Upper lobe of left lung (tissue), 6 donors: ENCODE measurements at regions not wholly inside any gene's neighbourhood (a gene's known extent, or its start where the extent isn't known, plus 50 kb on each side); places are given as distances from the start of the nearest gene placed in this dataset.

Source experiments
- ATAC-seq, 2 donors: fragments of 200-7000 bp; cut with Tn5 transposase; one replicate each; pipeline ENCODE4 v1.9.1; 2022; ENCODE audit warnings: mild to moderate bottlenecking in 2 of 2, moderate library complexity in 2 of 2; ENCODE audit not compliant: low FRiP score in 2 of 2
- DNase-seq, 2 donors: peaks; one replicate each; pipeline ENCODE4 v3.0.0-alpha.2; 2019 to 2020
- H3K27ac ChIP-seq, 4 donors: fragments of 200-600 bp; sonication (generic); one replicate each; pipeline ENCODE4 v1.5.1; 2016 to 2019
- H3K27me3 ChIP-seq, 4 donors: fragments of 200-600 bp; sonication (generic); one replicate each; pipeline ENCODE4 v1.5.1; 2017 to 2019
- H3K36me3 ChIP-seq, 4 donors: fragments of 200-600 bp; sonication (generic); one replicate each; pipeline ENCODE4 v1.5.1; 2016 to 2019
- H3K4me1 ChIP-seq, 4 donors: fragments of 200-600 bp; sonication (generic); one replicate each; pipeline ENCODE4 v1.5.1; 2018 to 2019
- H3K4me3 ChIP-seq, 4 donors: fragments of 200-600 bp; sonication (generic); one replicate each; pipeline ENCODE4 v1.5.1; 2017 to 2019; ENCODE audit warnings: mild to moderate bottlenecking in 2 of 4, moderate library complexity in 1 of 4
- H3K9me3 ChIP-seq, 4 donors: fragments of 200-600 bp; sonication (generic); one replicate each; pipeline ENCODE4 v1.5.1; 2018 to 2019
- CTCF ChIP-seq, 6 experiments: fragments of 450-650 bp in 4 of 6; fragments of 200-600 bp in 2 of 6; sonication (generic) in 2 of 6; IDR thresholded peaks; one replicate each; pipeline ENCODE4 v1.5.1; 2016 to 2019; ENCODE audit warnings: antibody characterized with exemption in 6 of 6
- EP300 ChIP-seq, 4 donors: sonication (generic); formaldehyde crosslinking; IDR thresholded peaks; one replicate each; pipeline ENCODE4 v1.5.1; 2017; ENCODE audit warnings: antibody characterized with exemption in 4 of 4, control low read depth in 2 of 4
- POLR2A ChIP-seq, 4 donors: fragments of 450-650 bp; IDR thresholded peaks; one replicate each; pipeline ENCODE4 v1.5.1; 2016 to 2017; ENCODE audit warnings: antibody characterized with exemption in 4 of 4, mild to moderate bottlenecking in 2 of 4
- POLR2AphosphoS5 ChIP-seq, 2 donors: sonication (generic); formaldehyde crosslinking; IDR thresholded peaks; one replicate each; pipeline ENCODE4 v1.5.1; 2017; ENCODE audit warnings: antibody characterized with exemption in 2 of 2
- WGBS, 2 donors: methylation state at CpG; one replicate each; pipeline ENCODE4 v1.1.5; 2017 to 2018; 5-methylcytosine and 5-hydroxymethylcytosine counted together
- donor health status: DM: no; HTN: no; CAD: no; lungs with moderate emphysema.
- donor health status: DM: no; HTN: yes; CAD: no; lungs with severe emphysema.

DNA sequence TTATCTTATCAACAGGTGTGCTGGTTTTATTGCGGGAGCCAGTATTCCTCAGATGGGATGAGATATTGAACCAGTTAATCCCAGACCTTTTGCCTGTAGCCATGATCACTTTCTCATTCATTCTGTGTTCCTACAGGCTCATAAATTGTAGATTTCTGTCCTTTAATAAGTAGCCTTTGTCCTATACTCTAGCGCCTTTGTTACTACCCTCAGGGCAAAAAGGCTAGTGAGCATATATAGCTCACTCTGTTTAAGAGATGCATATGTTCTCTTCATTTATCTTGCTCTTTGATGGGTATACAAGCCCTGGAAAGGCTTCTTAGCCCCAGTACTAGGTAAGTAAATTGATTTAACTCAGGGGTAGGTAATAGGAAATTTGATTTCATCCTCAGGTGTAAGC, 95.1 kb downstream of the OXSM start:
- Histone ChIP-seq H3K4me1 (no peaks in the 10 kb centered on the region), H3K4me3 (no peak overlapping the region), H3K9me3 (no peaks in the 10 kb centered on the region), H3K27ac (no peak overlapping the region), H3K27me3 (no peaks in the 10 kb centered on the region), H3K36me3 (no peaks in the 10 kb centered on the region)
- ATAC-seq = no peak
- DNase-seq = no peak
- WGBS, 2 donors = 98% methylated on average over 2 of the region's 2 CpGs
- TF ChIP-seq POLR2A (IDR thresholded peaks at IDR 0.05) = no peak
- TF ChIP-seq POLR2AphosphoS5 (IDR thresholded peaks at IDR 0.05) = no peak
- TF ChIP-seq CTCF (IDR thresholded peaks at IDR 0.05) = no peak

- Histone ChIP-seq H3K4me1 (no peaks in the 10 kb centered on the region), H3K36me3 (no peaks in the 10 kb centered on the region), H3K4me3 (no peak overlapping the region), H3K27ac (no peak overlapping the region), H3K9me3 (no peaks in the 10 kb centered on the region), H3K27me3 (no peaks in the 10 kb centered on the region)
- ATAC-seq (no peak), DNase-seq (no peak)
- no peak for TF ChIP-seq POLR2AphosphoS5 (IDR thresholded peaks at IDR 0.05)
- no peak for TF ChIP-seq EP300 (IDR thresholded peaks at IDR 0.05)
- TF ChIP-seq CTCF (IDR thresholded peaks at IDR 0.05) = no peak
- no peak for TF ChIP-seq POLR2A (IDR thresholded peaks at IDR 0.05)
- 87 to 97% methylated on average over 5 of the region's 5 CpGs for WGBS, 2 donors
Observed at GRCh38 chr3:25885544-25885943, 95.7 kb downstream of the OXSM start.

DNA sequence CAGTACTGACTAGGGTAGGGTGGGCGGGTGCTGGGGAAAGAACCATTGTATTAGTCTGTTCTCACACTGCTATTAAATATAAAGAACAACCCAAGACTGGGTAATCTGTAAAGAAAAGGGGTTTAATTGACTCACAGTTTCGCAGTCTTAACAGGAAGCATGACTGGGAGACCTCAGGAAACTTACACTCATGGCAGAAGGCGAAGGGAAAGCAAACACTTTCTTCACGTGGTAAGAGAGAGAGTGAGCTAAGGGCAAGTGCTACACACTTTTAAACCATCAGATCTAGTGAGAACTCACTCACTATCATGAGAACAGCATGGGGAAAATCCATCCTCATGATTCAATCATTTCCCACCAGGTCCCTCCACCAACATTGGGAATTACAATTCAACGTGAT, 98.0 kb downstream of the OXSM start:
- H3K36me3 ChIP-seq = no peaks in the 10 kb centered on the region
- H3K9me3 ChIP-seq = no peaks in the 10 kb centered on the region
- H3K4me3 ChIP-seq = no peak overlapping the region
- ATAC-seq (no peak), DNase-seq (no peak)
- TF ChIP-seq EP300 (IDR thresholded peaks at IDR 0.05) (no peak), POLR2A (IDR thresholded peaks at IDR 0.05) (no peak), POLR2AphosphoS5 (IDR thresholded peaks at IDR 0.05) (no peak)
- H3K27ac ChIP-seq = no peak overlapping the region
- 72 to 75% methylated on average over 4 to 5 of the region's 5 CpGs for WGBS, 2 donors
- H3K4me1 ChIP-seq = no peaks in the 10 kb centered on the region
- no peaks in the 10 kb centered on the region for H3K27me3 ChIP-seq

- ATAC-seq (no peak), DNase-seq (no peak)
- H3K36me3 ChIP-seq = no peaks in the 10 kb centered on the region
- no peak overlapping the region for H3K27ac ChIP-seq
- H3K9me3 ChIP-seq = no peaks in the 10 kb centered on the region
- H3K4me3 ChIP-seq = no peak overlapping the region
- no peaks in the 10 kb centered on the region for H3K4me1 ChIP-seq
- no peak for TF ChIP-seq POLR2AphosphoS5 (IDR thresholded peaks at IDR 0.05)
- TF ChIP-seq EP300 (IDR thresholded peaks at IDR 0.05) = no peak
- no peak for TF ChIP-seq CTCF (IDR thresholded peaks at IDR 0.05)
- no peak for TF ChIP-seq POLR2A (IDR thresholded peaks at IDR 0.05)
- H3K27me3 ChIP-seq = no peaks in the 10 kb centered on the region
Observed at GRCh38 chr3:25888892-25889524, 99.1 kb downstream of the OXSM start.

GRCh38 chr3:25889525-25889917, 99.6 kb downstream of the OXSM start:
- WGBS, 2 donors = 86 to 91% methylated on average over 2 of the region's 2 CpGs
- no peak overlapping the region for H3K4me3 ChIP-seq
- H3K4me1 ChIP-seq = no peaks in the 10 kb centered on the region
- TF ChIP-seq POLR2A (IDR thresholded peaks at IDR 0.05) (no peak), POLR2AphosphoS5 (IDR thresholded peaks at IDR 0.05) (no peak), CTCF (IDR thresholded peaks at IDR 0.05) (no peak), EP300 (IDR thresholded peaks at IDR 0.05) (no peak)
- no peak for DNase-seq
- H3K36me3 ChIP-seq = no peaks in the 10 kb centered on the region
- H3K27ac ChIP-seq = no peak overlapping the region
- no peaks in the 10 kb centered on the region for H3K27me3 ChIP-seq
- H3K9me3 ChIP-seq = no peaks in the 10 kb centered on the region
- ATAC-seq = no peak
